ENCODE measurements at regions not wholly inside any gene's neighbourhood (a gene's known extent, or its start where the extent isn't known, plus 50 kb on each side); places are given as distances from the start of the nearest gene placed in this dataset.

DNA sequence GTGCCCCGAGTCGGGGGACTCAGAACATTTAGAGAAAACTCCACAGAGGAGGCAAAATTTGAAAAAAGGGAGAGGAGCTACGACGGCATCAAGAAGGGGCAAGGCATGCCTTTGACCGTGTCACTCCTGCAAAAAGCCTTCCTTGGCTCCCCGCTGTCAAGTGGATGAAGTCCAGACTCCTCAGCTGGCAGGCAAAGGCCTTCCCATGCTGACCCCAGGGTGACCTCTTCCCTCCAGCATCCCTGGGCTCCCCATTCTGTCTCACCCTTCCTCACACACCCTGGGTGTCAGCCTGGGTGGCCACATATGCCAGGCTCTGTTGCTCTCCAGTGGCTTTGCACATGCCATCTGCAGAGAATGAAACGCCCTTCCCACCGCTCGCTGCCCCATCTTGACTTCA lies 88.4 kb upstream of the ZMIZ1 start:
- Mint-ChIP-seq H3K27me3 (ENCODE audit: unreplicated experiment) (peaks cover 14% of the 10 kb centered on the region), H3K27ac (ENCODE audit: unreplicated experiment) (no peak overlapping the region), H3K36me3 (ENCODE audit: unreplicated experiment) (no peaks in the 10 kb centered on the region), H3K4me3 (ENCODE audit: unreplicated experiment) (no peak overlapping the region), H3K9me3 (ENCODE audit: unreplicated experiment) (peaks cover 5% of the 10 kb centered on the region), H3K4me1 (ENCODE audit: low read depth, unreplicated experiment) (peaks cover 10% of the 10 kb centered on the region)
- DNase-seq: no peak
- no peak for TF ChIP-seq CTCF (IDR thresholded peaks at IDR 0.05; ENCODE audit: partially characterized antibody, unreplicated experiment)

DNA sequence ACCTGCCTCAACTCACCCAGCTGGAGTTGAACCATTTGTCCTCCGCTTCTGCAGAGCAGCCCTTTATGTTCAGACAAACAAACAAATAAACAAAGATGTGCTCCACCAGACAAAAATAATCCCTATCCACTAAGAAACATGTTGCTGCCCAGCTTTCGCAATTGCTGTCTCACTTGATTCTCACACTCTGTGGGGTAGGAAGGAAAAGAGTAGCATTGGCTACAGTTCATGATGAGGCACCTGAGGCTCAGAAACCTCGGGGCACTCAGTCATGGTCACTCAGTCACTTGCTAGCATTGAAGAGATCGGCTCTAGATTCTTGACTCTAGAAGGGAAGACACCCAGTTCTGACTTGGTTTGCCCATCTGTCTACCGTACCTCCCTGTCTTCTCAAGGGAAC lies 88.0 kb upstream of the ZMIZ1 start:
- TF ChIP-seq CTCF (IDR thresholded peaks at IDR 0.05; ENCODE audit: partially characterized antibody, unreplicated experiment): no peak
- no peak overlapping the region for H3K4me3 Mint-ChIP-seq (ENCODE audit: unreplicated experiment)
- peaks cover 6% of the 10 kb centered on the region for H3K4me1 Mint-ChIP-seq (ENCODE audit: low read depth, unreplicated experiment)
- no peak for DNase-seq
- peaks cover 5% of the 10 kb centered on the region for H3K9me3 Mint-ChIP-seq (ENCODE audit: unreplicated experiment)
- no peaks in the 10 kb centered on the region for H3K36me3 Mint-ChIP-seq (ENCODE audit: unreplicated experiment)
- H3K27me3 Mint-ChIP-seq (ENCODE audit: unreplicated experiment): peaks cover 14% of the 10 kb centered on the region
- no peak overlapping the region for H3K27ac Mint-ChIP-seq (ENCODE audit: unreplicated experiment)

GRCh38 chr10:78981257-78981969 lies 87.4 kb upstream of the ZMIZ1 start:
- Mint-ChIP-seq H3K27me3 (ENCODE audit: unreplicated experiment) (peaks cover 14% of the 10 kb centered on the region), H3K27ac (ENCODE audit: unreplicated experiment) (no peak overlapping the region), H3K4me1 (ENCODE audit: low read depth, unreplicated experiment) (peaks cover 6% of the 10 kb centered on the region), H3K9me3 (ENCODE audit: unreplicated experiment) (peaks cover 5% of the 10 kb centered on the region), H3K36me3 (ENCODE audit: unreplicated experiment) (no peaks in the 10 kb centered on the region), H3K4me3 (ENCODE audit: unreplicated experiment) (no peak overlapping the region)
- no peak for DNase-seq
- no peak for TF ChIP-seq CTCF (IDR thresholded peaks at IDR 0.05; ENCODE audit: partially characterized antibody, unreplicated experiment)

DNA sequence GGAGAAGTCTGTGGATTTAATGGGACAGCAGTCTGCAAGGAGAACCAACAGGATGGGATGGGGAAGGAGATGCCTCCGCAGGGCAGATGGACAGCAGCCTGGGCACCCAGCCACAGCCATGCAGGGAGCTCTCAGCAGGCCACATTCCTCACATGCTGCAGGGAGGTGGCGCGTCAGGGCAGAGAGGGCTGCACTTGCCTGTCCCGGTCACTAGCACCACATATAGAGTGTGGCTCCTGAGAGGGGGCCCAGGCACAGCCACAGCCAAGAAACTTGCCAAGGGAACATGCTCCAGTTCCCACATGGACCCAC lies 86.8 kb upstream of the ZMIZ1 start:
- TF ChIP-seq CTCF (IDR thresholded peaks at IDR 0.05; ENCODE audit: partially characterized antibody, unreplicated experiment): no peak
- Mint-ChIP-seq H3K4me1 (ENCODE audit: low read depth, unreplicated experiment) (peaks cover 6% of the 10 kb centered on the region), H3K27me3 (ENCODE audit: unreplicated experiment) (peaks cover 11% of the 10 kb centered on the region), H3K9me3 (ENCODE audit: unreplicated experiment) (peaks cover 5% of the 10 kb centered on the region), H3K4me3 (ENCODE audit: unreplicated experiment) (no peak overlapping the region), H3K36me3 (ENCODE audit: unreplicated experiment) (no peaks in the 10 kb centered on the region), H3K27ac (ENCODE audit: unreplicated experiment) (no peak overlapping the region)
- no peak for DNase-seq

GRCh38 chr10:78982726-78983125 lies 86.0 kb upstream of the ZMIZ1 start:
- Mint-ChIP-seq H3K27ac (ENCODE audit: unreplicated experiment) (no peak overlapping the region), H3K9me3 (ENCODE audit: unreplicated experiment) (peaks cover 5% of the 10 kb centered on the region), H3K4me3 (ENCODE audit: unreplicated experiment) (no peak overlapping the region), H3K27me3 (ENCODE audit: unreplicated experiment) (peaks cover 8% of the 10 kb centered on the region), H3K36me3 (ENCODE audit: unreplicated experiment) (no peaks in the 10 kb centered on the region), H3K4me1 (ENCODE audit: low read depth, unreplicated experiment) (peaks cover 6% of the 10 kb centered on the region)
- no peak for TF ChIP-seq CTCF (IDR thresholded peaks at IDR 0.05; ENCODE audit: partially characterized antibody, unreplicated experiment)
- DNase-seq: no peak
